GM23338 (cell line): ENCODE measurements at regions not wholly inside any gene's neighbourhood (a gene's known extent, or its start where the extent isn't known, plus 50 kb on each side); places are given as distances from the start of the nearest gene placed in this dataset.

Experiments used
- ATAC-seq: fragments of 200-7000 bp; cut with Tn5 transposase; 3 replicates; pipeline ENCODE4 v1.9.1; 2020
- DNase-seq: peaks from one replicate; pipeline ENCODE4 v3.0.0-alpha.2; 2015; ENCODE audit warnings: low spot score
- H2AFZ ChIP-seq: fragments of 200-600 bp; sonication (generic); 2 replicates; pipeline ENCODE4 v1.8.0; 2016; ENCODE audit warnings: antibody characterized with exemption, mild to moderate bottlenecking, moderate library complexity
- H3F3A ChIP-seq: fragments of 200-600 bp; sonication (generic); replicated peaks from 2 replicates; pipeline ENCODE4 v1.8.0; 2017; ENCODE audit warnings: antibody characterized with exemption, mixed run types, low read depth
- H3K27ac ChIP-seq: fragments of 200-600 bp; sonication (generic); 2 replicates; pipeline ENCODE4 v1.6.1; 2016; ENCODE audit warnings: low read depth
- H3K27me3 ChIP-seq: fragments of 200-600 bp; sonication (generic); 2 replicates; pipeline ENCODE4 v1.8.0; 2016; ENCODE audit warnings: mild to moderate bottlenecking, mixed run types, moderate library complexity; ENCODE audit not compliant: insufficient read depth
- H3K36me3 ChIP-seq: fragments of 200-600 bp; sonication (generic); 2 replicates; pipeline ENCODE4 v1.8.0; 2016; ENCODE audit warnings: mild to moderate bottlenecking; ENCODE audit not compliant: insufficient read depth
- H3K4me1 ChIP-seq: fragments of 200-600 bp; sonication (generic); 2 replicates; pipeline ENCODE4 v1.8.0; 2016; ENCODE audit warnings: mild to moderate bottlenecking, moderate library complexity; ENCODE audit not compliant: insufficient read depth
- H3K4me2 ChIP-seq: fragments of 200-600 bp; sonication (generic); 2 replicates; pipeline ENCODE4 v1.7.1; 2017; ENCODE audit warnings: mixed run types
- H3K4me3 ChIP-seq: fragments of 200-600 bp; sonication (generic); 2 replicates; pipeline ENCODE4 v1.6.1; 2016; ENCODE audit warnings: mixed run types
- H3K79me2 ChIP-seq: fragments of 200-600 bp; sonication (generic); replicated peaks from 2 replicates; pipeline ENCODE4 v1.8.0; 2017; ENCODE audit warnings: mild to moderate bottlenecking; ENCODE audit not compliant: insufficient read depth
- H3K9me2 ChIP-seq: fragments of 200-600 bp; sonication (generic); 2 replicates; pipeline ENCODE4 v1.8.0; 2017; ENCODE audit not compliant: insufficient read depth
- H4K20me1 ChIP-seq: fragments of 200-600 bp; sonication (generic); replicated peaks from 2 replicates; pipeline ENCODE4 v1.8.0; 2017; ENCODE audit warnings: mild to moderate bottlenecking; ENCODE audit not compliant: insufficient read depth
- H3K27ac Mint-ChIP-seq: 2 replicates; pipeline ENCODE4 v1.8.0; 2020; ENCODE audit warnings: inconsistent platforms, mild to moderate bottlenecking, moderate library complexity, mixed read lengths
- H3K27me3 Mint-ChIP-seq: 3 replicates; pipeline ENCODE4 v1.8.0; 2022; ENCODE audit warnings: low read depth, mild to moderate bottlenecking, moderate library complexity, mixed read lengths, inconsistent platforms; ENCODE audit not compliant: insufficient read depth, poor library complexity
- H3K36me3 Mint-ChIP-seq: 3 replicates; pipeline ENCODE4 v1.8.0; 2021; ENCODE audit warnings: low read depth, mild to moderate bottlenecking, inconsistent platforms, moderate library complexity, mixed read lengths
- H3K4me1 Mint-ChIP-seq: 3 replicates; pipeline ENCODE4 v1.8.0; 2020; ENCODE audit warnings: mild to moderate bottlenecking, inconsistent platforms, mixed read lengths
- H3K4me3 Mint-ChIP-seq: 3 replicates; pipeline ENCODE4 v1.8.0; 2021; ENCODE audit warnings: moderate library complexity, mild to moderate bottlenecking, inconsistent platforms, mixed read lengths
- H3K9me3 Mint-ChIP-seq: 3 replicates; pipeline ENCODE4 v1.8.0; 2020; ENCODE audit warnings: moderate library complexity, mild to moderate bottlenecking, inconsistent platforms, mixed read lengths
- CREB1 ChIP-seq: fragments of 250-450 bp; sonication (Bioruptor Pico); IDR thresholded peaks from 2 replicates; pipeline ENCODE4 v1.5.0; 2020; ENCODE audit warnings: low read depth, mild to moderate bottlenecking, moderate library complexity
- ETS1 ChIP-seq: IDR thresholded peaks from 2 replicates; pipeline ENCODE4 v1.6.1; 2016; ENCODE audit warnings: antibody characterized with exemption
- EZH2 ChIP-seq: fragments of 200-600 bp; sonication (generic); IDR thresholded peaks from one replicate; pipeline ENCODE4 v1.8.0; 2017; ENCODE audit warnings: antibody characterized with exemption, mild to moderate bottlenecking, low read depth; ENCODE audit not compliant: unreplicated experiment
- JUNB ChIP-seq: IDR thresholded peaks from one replicate; pipeline ENCODE4 v1.6.1; 2016; ENCODE audit warnings: antibody characterized with exemption; ENCODE audit not compliant: unreplicated experiment
- NANOG ChIP-seq: IDR thresholded peaks from 2 replicates; pipeline ENCODE4 v1.6.1; 2016; ENCODE audit warnings: antibody characterized with exemption, borderline replicate concordance
- POLR2AphosphoS5 ChIP-seq: IDR thresholded peaks from 2 replicates; pipeline ENCODE4 v1.6.1; 2016; ENCODE audit warnings: antibody characterized with exemption, low read depth
- REST ChIP-seq: IDR thresholded peaks from one replicate; pipeline ENCODE4 v1.6.1; 2018; ENCODE audit warnings: antibody characterized with exemption; ENCODE audit not compliant: unreplicated experiment
- STAT1 ChIP-seq: IDR thresholded peaks from one replicate; pipeline ENCODE4 v1.6.1; 2016; ENCODE audit warnings: antibody characterized with exemption; ENCODE audit not compliant: unreplicated experiment
- ZNF462 ChIP-seq: fragments of 250-450 bp; sonication (Bioruptor Pico); IDR thresholded peaks from 2 replicates; pipeline ENCODE4 v1.5.0; 2020; ENCODE audit warnings: mild to moderate bottlenecking, moderate library complexity

DNA sequence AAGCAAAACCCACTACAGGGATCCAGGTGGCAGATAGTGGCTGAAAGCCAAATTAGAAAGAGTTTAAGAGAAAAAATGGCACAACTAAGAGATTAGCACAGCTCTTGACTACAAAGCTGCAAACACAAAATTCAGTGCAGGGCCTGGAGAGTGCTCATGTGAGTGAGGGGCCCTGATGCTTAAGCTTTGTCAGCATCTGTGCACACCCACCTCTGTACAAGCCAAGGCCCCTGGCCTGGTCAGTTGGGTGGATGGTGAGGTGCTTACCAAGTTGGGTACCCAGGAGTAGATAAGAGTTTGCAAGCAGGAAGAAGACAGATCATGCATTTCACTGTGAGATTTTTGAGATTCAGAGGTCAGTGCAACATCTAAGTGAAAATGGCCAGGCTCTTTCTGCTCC, 62.7 kb upstream of the ATP1B1 start (continued):
- TF ChIP-seq REST: no peak
- no peak for TF ChIP-seq JUNB
- TF ChIP-seq NANOG: no peak
- TF ChIP-seq EZH2: no peak
- no peak for TF ChIP-seq STAT1

DNA sequence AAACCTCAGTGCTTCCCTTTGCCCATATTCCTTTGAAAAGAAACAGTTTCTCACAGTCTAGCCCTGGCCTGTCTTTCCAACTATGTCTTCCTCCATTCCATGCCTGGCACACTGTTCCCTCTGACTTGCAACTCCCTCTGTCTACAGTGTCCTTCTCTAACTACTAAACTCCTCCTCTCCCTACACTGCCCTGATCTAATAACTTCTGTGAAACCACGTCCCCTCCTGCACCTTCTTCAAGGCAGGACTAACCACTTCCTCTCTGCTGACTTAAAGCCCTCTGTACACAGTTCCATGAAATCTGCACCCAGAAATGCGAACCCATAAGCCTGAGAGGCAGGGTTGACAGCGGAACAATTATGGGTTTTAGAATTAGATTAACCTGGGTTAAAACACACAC, 62.2 kb upstream of the ATP1B1 start:
- H3K36me3 Mint-ChIP-seq: no peaks in the 10 kb centered on the region

More for the DNA sequence above, 62.2 kb upstream of the ATP1B1 start:
- Histone ChIP-seq H3K27me3 (no peaks in the 10 kb centered on the region), H3F3A (no peaks in the 10 kb centered on the region), H3K9me2 (0 out of 2 replicates have a peak, but pooled peaks cover 7% of the 10 kb centered on the region), H3K36me3 (no peaks in the 10 kb centered on the region), H3K4me1 (no peaks in the 10 kb centered on the region), H3K4me2 (no peak overlapping the region), H3K27ac (no peak overlapping the region), H2AFZ (no peak overlapping the region), H3K79me2 (no peaks in the 10 kb centered on the region), H3K4me3 (no peak overlapping the region), H4K20me1 (no peaks in the 10 kb centered on the region)
- DNase-seq: no peak
- Mint-ChIP-seq H3K4me1 (no peaks in the 10 kb centered on the region), H3K27me3 (peaks cover 2% of the 10 kb centered on the region), H3K4me3 (no peak overlapping the region), H3K27ac (no peak overlapping the region; the same call in 1 of the 2 replicates), H3K9me3 (no peaks in the 10 kb centered on the region)
- ATAC-seq: no peak
- TF ChIP-seq CREB1 (CRISPR knock-in tag) (no peak), POLR2AphosphoS5 (no peak), ZNF462 (CRISPR knock-in tag) (no peak), ETS1 (no peak), NANOG (no peak)
